BE2C (cell line): ENCODE measurements at regions not wholly inside any gene's neighbourhood (a gene's known extent, or its start where the extent isn't known, plus 50 kb on each side); places are given as distances from the start of the nearest gene placed in this dataset.
"Not testable (repeated sequence)": the region's sequence is repeated elsewhere in the genome, so short reads cannot be mapped to it uniquely, and the experiment has no call there.

Source experiments
- DNase-seq: peaks from one replicate; pipeline ENCODE4 v3.0.0-alpha.2; 2020
- H3K27me3 ChIP-seq: fragments of 250-450 bp; sonication (Bioruptor Pico); 2 replicates; pipeline ENCODE4 v1.5.1; 2020; ENCODE audit warnings: mild to moderate bottlenecking
- H3K36me3 ChIP-seq: fragments of 250-450 bp; sonication (Bioruptor Pico); 2 replicates; pipeline ENCODE4 v1.5.1; 2020; ENCODE audit warnings: mild to moderate bottlenecking
- H3K4me1 ChIP-seq: fragments of 250-450 bp; sonication (Bioruptor Pico); 2 replicates; pipeline ENCODE4 v1.5.1; 2020
- H3K4me3 ChIP-seq: 2 replicates; pipeline ENCODE4 v1.5.1; 2011; ENCODE audit warnings: low read depth, low read length
- H3K9me3 ChIP-seq: fragments of 250-450 bp; sonication (Bioruptor Pico); 2 replicates; pipeline ENCODE4 v1.5.1; 2020
- CTCF ChIP-seq: IDR thresholded peaks from 2 replicates; pipeline ENCODE4 v1.5.1; 2012; ENCODE audit warnings: mild to moderate bottlenecking, low read depth, low read length

GRCh38 chr4:1589098-1589497, 95.0 kb downstream of the FAM53A start:
- Histone ChIP-seq H3K27me3 (peaks cover 23% of the 10 kb centered on the region), H3K4me1 (0 out of 2 replicates have a peak, but pooled peaks cover 3% of the 10 kb centered on the region), H3K36me3 (no peaks in the 10 kb centered on the region), H3K4me3 (no peak overlapping the region), H3K9me3 (peaks cover 7% of the 10 kb centered on the region; the same call in 1 of the 2 replicates)
- TF ChIP-seq CTCF: no peak
- no peak for DNase-seq

DNA sequence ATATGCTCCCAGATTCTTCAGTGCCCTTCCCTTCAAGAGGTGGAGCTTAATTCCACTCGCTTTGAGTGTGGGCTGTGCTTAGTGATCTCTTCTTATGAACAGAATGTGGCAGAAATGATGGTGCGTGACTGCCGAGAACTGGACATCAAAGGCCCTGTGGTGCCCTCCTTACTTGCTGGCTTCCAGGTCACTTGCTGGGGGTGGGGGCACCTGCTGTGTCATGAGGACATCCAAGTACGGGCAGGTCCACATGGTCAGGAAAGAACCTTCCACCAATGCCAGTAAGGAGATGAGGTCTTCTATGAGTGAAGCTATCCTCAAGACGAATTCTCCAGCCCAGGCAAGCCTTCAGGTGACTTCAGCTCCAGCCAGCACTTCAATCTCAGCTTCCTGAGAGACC, 95.8 kb downstream of the FAM53A start:
- peaks cover 7% of the 10 kb centered on the region; the same call in 1 of the 2 replicates for H3K9me3 ChIP-seq
- H3K4me1 ChIP-seq: no peaks in the 10 kb centered on the region
- TF ChIP-seq CTCF: no peak
- H3K27me3 ChIP-seq: peaks cover 16% of the 10 kb centered on the region
- H3K4me3 ChIP-seq: no peak overlapping the region
- H3K36me3 ChIP-seq: no peaks in the 10 kb centered on the region
- DNase-seq: no peak

GRCh38 chr4:1584498-1584897, 99.6 kb downstream of the FAM53A start:
- no peaks in the 10 kb centered on the region for H3K36me3 ChIP-seq
- no peak for DNase-seq
- 0 out of 2 replicates have a peak, but pooled peaks cover 6% of the 10 kb centered on the region for H3K4me1 ChIP-seq
- no peak overlapping the region for H3K4me3 ChIP-seq
- no peak for TF ChIP-seq CTCF
- H3K27me3 ChIP-seq: peaks cover 9% of the 10 kb centered on the region
- H3K9me3 ChIP-seq: no peaks in the 10 kb centered on the region

DNA sequence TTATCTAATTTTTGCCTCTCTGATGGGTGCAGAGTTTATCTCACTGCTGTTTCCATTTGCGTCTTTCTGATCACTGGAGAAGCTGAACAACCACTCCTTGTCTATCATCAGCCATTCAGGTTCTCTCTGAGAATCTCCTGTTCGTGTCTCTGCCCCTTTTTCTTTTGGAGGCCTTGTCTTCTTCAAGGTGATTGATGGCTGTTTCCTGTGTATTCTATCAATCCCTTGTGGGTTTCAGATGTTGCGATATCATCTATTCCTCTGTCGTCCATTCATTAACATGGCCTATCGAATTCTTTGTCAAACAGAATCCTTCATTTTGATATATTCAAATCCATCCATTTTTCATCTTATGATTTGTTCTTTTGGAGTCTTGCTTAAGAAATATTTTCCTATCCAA, 100.3 kb downstream of the FAM53A start:
- TF ChIP-seq CTCF: no peak

GRCh38 chr4:1583051-1583785, 100.9 kb downstream of the FAM53A start:
- peaks cover 16% of the 10 kb centered on the region for H3K27me3 ChIP-seq
- H3K4me1 ChIP-seq: 0 out of 2 replicates have a peak, but pooled peaks cover 8% of the 10 kb centered on the region
- no peak for TF ChIP-seq CTCF
- H3K4me3 ChIP-seq: no peak overlapping the region
- H3K36me3 ChIP-seq: no peaks in the 10 kb centered on the region
- DNase-seq: no peak
- H3K9me3 ChIP-seq: no peaks in the 10 kb centered on the region

More for the DNA sequence above, 100.3 kb downstream of the FAM53A start:
- Histone ChIP-seq H3K4me1 (0 out of 2 replicates have a peak, but pooled peaks cover 8% of the 10 kb centered on the region), H3K36me3 (no peaks in the 10 kb centered on the region), H3K4me3 (no peak overlapping the region), H3K27me3 (peaks cover 13% of the 10 kb centered on the region), H3K9me3 (no peaks in the 10 kb centered on the region)
- no peak for DNase-seq

DNA sequence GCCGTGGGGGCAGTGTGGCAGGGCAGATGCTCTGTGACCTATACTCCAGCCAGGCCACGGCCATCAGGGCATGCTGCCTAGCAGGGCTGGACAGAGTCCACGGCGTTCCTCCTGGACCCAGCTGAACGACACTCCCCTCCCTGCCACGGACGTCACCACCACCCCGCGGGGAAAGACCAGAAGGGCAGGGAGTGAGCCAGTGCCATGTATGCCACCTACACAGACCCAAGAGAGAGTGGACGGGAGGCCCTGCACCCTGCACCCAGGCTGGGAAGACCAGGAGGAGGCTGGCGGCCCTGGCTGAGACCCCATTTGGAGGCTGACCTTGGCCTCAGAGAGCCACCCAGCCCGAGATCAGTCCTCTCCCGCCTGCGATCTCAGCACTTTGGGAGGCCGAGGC, 101.9 kb downstream of the FAM53A start:
- Histone ChIP-seq H3K9me3 (no peaks in the 10 kb centered on the region), H3K4me3 (no peak overlapping the region), H3K27me3 (peaks cover 21% of the 10 kb centered on the region), H3K4me1 (0 out of 2 replicates have a peak, but pooled peaks cover 8% of the 10 kb centered on the region), H3K36me3 (no peaks in the 10 kb centered on the region)
- no peak for DNase-seq
- no peak for TF ChIP-seq CTCF

- DNase-seq: peak; percentile 92
- H3K4me1 ChIP-seq, H3K4me3 ChIP-seq, H3K9me3 ChIP-seq, H3K36me3 ChIP-seq: not testable (repeated sequence)
- peaks cover 24% of the 10 kb centered on the region for H3K27me3 ChIP-seq
Observed at GRCh38 chr4:1581164-1581894, 102.8 kb downstream of the FAM53A start.

GRCh38 chr4:1580692-1581012, 103.5 kb downstream of the FAM53A start:
- DNase-seq, H3K9me3 ChIP-seq, H3K4me1 ChIP-seq, H3K4me3 ChIP-seq, H3K36me3 ChIP-seq: not testable (repeated sequence)
- peaks cover 31% of the 10 kb centered on the region for H3K27me3 ChIP-seq
